ENCODE measurements at regions not wholly inside any gene's neighbourhood (a gene's known extent, or its start where the extent isn't known, plus 50 kb on each side); places are given as distances from the start of the nearest gene placed in this dataset.

- ATAC-seq (no peak), DNase-seq (no peak)
Observed at GRCh38 chr4:15340902-15341732, 86.7 kb upstream of the C1QTNF7 start.

- DNase-seq: no peak
- no peak for ATAC-seq
Observed at GRCh38 chr4:15341733-15342300, 86.0 kb upstream of the C1QTNF7 start.

- DNase-seq: no peak
- ATAC-seq: no peak
Observed at GRCh38 chr4:15343000-15343399, 84.8 kb upstream of the C1QTNF7 start.

GRCh38 chr4:15343581-15343980 is 84.3 kb upstream of the C1QTNF7 start:
- DNase-seq (no peak), ATAC-seq (no peak)

- DNase-seq (no peak), ATAC-seq (no peak)
Observed at GRCh38 chr4:15344041-15344440, 83.8 kb upstream of the C1QTNF7 start.

GRCh38 chr4:15345134-15345533 is 82.7 kb upstream of the C1QTNF7 start:
- ATAC-seq (no peak), DNase-seq (no peak)

- DNase-seq (no peak), ATAC-seq (no peak)
Observed at GRCh38 chr4:15348236-15348635, 79.6 kb upstream of the C1QTNF7 start.

GRCh38 chr4:15348695-15349094 is 79.1 kb upstream of the C1QTNF7 start:
- DNase-seq: no peak
- ATAC-seq: no peak

GRCh38 chr4:15349531-15349935 is 78.3 kb upstream of the C1QTNF7 start:
- ATAC-seq (peak; percentile 43), DNase-seq (no peak)

GRCh38 chr4:15349965-15350364 is 77.9 kb upstream of the C1QTNF7 start:
- ATAC-seq (no peak), DNase-seq (no peak)

- DNase-seq (no peak), ATAC-seq (no peak)
Observed at GRCh38 chr4:15352524-15352923, 75.3 kb upstream of the C1QTNF7 start.

- ATAC-seq: no peak
- no peak for DNase-seq
Observed at GRCh38 chr4:15353207-15353606, 74.6 kb upstream of the C1QTNF7 start.

- no peak for DNase-seq
- ATAC-seq: no peak
Observed at GRCh38 chr4:15354371-15355297, 73.2 kb upstream of the C1QTNF7 start.

- DNase-seq (no peak), ATAC-seq (no peak)
Observed at GRCh38 chr4:15361529-15361928, 66.3 kb upstream of the C1QTNF7 start.

GRCh38 chr4:15362541-15362940 is 65.3 kb upstream of the C1QTNF7 start:
- DNase-seq (no peak), ATAC-seq (no peak)

GRCh38 chr4:15364183-15364582 is 63.6 kb upstream of the C1QTNF7 start:
- DNase-seq (no peak), ATAC-seq (no peak)

- no peak for ATAC-seq
- DNase-seq: no peak
Observed at GRCh38 chr4:15365641-15366040, 62.2 kb upstream of the C1QTNF7 start.

- peak; percentile 63 for ATAC-seq
Observed at GRCh38 chr4:15366721-15367120, 61.1 kb upstream of the C1QTNF7 start.

GRCh38 chr4:15368856-15369255 is 59.0 kb upstream of the C1QTNF7 start:
- ATAC-seq (no peak), DNase-seq (no peak)

More at GRCh38 chr4:15366721-15367120, 61.1 kb upstream of the C1QTNF7 start:
- no peak for DNase-seq

- DNase-seq (no peak), ATAC-seq (no peak)
Observed at GRCh38 chr4:15370296-15370695, 57.5 kb upstream of the C1QTNF7 start.

GRCh38 chr4:15373363-15373762 is 54.5 kb upstream of the C1QTNF7 start:
- no peak for DNase-seq
- ATAC-seq: peak; percentile 63

GRCh38 chr4:15374656-15375055 is 53.2 kb upstream of the C1QTNF7 start:
- DNase-seq (no peak), ATAC-seq (no peak)

GRCh38 chr4:15375667-15376066 is 52.2 kb upstream of the C1QTNF7 start:
- DNase-seq (no peak), ATAC-seq (no peak)

Measured in stimulated activated naive CD8-positive, alpha-beta T cell treated with anti-CD3 and anti-CD28 coated beads, Interleukin-15, Interleukin-2, amounts not matched to agents 100 U/mL and 50 U/mL, for 24 hours (primary cell).